HL-60 (cell line): ENCODE measurements at regions not wholly inside any gene's neighbourhood (a gene's known extent, or its start where the extent isn't known, plus 50 kb on each side); places are given as distances from the start of the nearest gene placed in this dataset.

Source experiments
- GABPA ChIP-seq: IDR thresholded peaks from 2 replicates; pipeline ENCODE4 v1.6.1; 2012; ENCODE audit warnings: low read depth
- POLR2AphosphoS5 ChIP-seq: IDR thresholded peaks from 2 replicates; pipeline ENCODE4 v1.6.1; 2012; ENCODE audit warnings: low read depth
- SPI1 ChIP-seq: IDR thresholded peaks from 2 replicates; pipeline ENCODE4 v1.6.1; 2012; ENCODE audit warnings: low read depth, mild to moderate bottlenecking, borderline replicate concordance
- TF ChIP-seq, protein P1 (sequence below): IDR thresholded peaks from one replicate; pipeline ENCODE4 v1.5.1; 2011; ENCODE audit warnings: low read length, control low read depth, inconsistent platforms; ENCODE audit not compliant: insufficient read depth
- TF ChIP-seq, protein P2 (sequence below): IDR thresholded peaks from 2 replicates; pipeline ENCODE4 v1.6.1; 2012; ENCODE audit warnings: low read depth; ENCODE audit not compliant: insufficient replicate concordance

DNA sequence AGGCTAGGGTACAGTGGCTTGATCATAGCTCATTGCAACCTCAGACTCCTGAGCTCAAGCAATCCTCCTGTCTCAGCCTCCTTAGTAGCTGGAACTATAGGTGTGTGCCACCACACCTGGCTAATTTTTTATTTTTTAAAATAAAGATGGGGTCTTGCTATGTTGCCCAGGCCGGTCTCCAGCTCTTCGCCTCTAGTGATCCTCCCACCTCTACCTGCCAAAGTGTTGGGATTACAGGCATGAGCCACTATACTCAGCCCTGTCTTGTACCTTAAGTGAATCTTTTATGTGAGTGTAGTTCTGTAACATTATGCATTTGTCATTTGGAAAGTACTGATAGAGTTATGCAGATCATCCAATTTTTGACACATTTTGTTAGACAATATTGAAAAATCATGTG, 66.9 kb upstream of the C15orf39 start:
- TF ChIP-seq, protein P1, sequence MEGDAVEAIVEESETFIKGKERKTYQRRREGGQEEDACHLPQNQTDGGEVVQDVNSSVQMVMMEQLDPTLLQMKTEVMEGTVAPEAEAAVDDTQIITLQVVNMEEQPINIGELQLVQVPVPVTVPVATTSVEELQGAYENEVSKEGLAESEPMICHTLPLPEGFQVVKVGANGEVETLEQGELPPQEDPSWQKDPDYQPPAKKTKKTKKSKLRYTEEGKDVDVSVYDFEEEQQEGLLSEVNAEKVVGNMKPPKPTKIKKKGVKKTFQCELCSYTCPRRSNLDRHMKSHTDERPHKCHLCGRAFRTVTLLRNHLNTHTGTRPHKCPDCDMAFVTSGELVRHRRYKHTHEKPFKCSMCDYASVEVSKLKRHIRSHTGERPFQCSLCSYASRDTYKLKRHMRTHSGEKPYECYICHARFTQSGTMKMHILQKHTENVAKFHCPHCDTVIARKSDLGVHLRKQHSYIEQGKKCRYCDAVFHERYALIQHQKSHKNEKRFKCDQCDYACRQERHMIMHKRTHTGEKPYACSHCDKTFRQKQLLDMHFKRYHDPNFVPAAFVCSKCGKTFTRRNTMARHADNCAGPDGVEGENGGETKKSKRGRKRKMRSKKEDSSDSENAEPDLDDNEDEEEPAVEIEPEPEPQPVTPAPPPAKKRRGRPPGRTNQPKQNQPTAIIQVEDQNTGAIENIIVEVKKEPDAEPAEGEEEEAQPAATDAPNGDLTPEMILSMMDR = no peak
- TF ChIP-seq POLR2AphosphoS5 (no peak), GABPA (no peak), SPI1 (no peak)
- TF ChIP-seq, protein P2, sequence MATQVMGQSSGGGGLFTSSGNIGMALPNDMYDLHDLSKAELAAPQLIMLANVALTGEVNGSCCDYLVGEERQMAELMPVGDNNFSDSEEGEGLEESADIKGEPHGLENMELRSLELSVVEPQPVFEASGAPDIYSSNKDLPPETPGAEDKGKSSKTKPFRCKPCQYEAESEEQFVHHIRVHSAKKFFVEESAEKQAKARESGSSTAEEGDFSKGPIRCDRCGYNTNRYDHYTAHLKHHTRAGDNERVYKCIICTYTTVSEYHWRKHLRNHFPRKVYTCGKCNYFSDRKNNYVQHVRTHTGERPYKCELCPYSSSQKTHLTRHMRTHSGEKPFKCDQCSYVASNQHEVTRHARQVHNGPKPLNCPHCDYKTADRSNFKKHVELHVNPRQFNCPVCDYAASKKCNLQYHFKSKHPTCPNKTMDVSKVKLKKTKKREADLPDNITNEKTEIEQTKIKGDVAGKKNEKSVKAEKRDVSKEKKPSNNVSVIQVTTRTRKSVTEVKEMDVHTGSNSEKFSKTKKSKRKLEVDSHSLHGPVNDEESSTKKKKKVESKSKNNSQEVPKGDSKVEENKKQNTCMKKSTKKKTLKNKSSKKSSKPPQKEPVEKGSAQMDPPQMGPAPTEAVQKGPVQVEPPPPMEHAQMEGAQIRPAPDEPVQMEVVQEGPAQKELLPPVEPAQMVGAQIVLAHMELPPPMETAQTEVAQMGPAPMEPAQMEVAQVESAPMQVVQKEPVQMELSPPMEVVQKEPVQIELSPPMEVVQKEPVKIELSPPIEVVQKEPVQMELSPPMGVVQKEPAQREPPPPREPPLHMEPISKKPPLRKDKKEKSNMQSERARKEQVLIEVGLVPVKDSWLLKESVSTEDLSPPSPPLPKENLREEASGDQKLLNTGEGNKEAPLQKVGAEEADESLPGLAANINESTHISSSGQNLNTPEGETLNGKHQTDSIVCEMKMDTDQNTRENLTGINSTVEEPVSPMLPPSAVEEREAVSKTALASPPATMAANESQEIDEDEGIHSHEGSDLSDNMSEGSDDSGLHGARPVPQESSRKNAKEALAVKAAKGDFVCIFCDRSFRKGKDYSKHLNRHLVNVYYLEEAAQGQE = no peak
